HFF-Myc (cell line): ENCODE measurements at regions not wholly inside any gene's neighbourhood (a gene's known extent, or its start where the extent isn't known, plus 50 kb on each side); places are given as distances from the start of the nearest gene placed in this dataset.

Experiments
- DNase-seq: peaks from one replicate; pipeline ENCODE4 v3.0.0-alpha.2; 2011; ENCODE audit warnings: low read depth; ENCODE audit errors: extremely low read depth
- H3K4me3 ChIP-seq: replicated peaks from 2 replicates; pipeline ENCODE4 v1.5.1; 2011; ENCODE audit warnings: low read depth, mild to moderate bottlenecking, control low read depth, low read length
- TF ChIP-seq, protein P1 (sequence below): IDR thresholded peaks from 2 replicates; pipeline ENCODE4 v1.5.1; 2012; ENCODE audit warnings: mild to moderate bottlenecking, low read depth, low read length, control low read depth; ENCODE audit errors: missing control alignments

DNA sequence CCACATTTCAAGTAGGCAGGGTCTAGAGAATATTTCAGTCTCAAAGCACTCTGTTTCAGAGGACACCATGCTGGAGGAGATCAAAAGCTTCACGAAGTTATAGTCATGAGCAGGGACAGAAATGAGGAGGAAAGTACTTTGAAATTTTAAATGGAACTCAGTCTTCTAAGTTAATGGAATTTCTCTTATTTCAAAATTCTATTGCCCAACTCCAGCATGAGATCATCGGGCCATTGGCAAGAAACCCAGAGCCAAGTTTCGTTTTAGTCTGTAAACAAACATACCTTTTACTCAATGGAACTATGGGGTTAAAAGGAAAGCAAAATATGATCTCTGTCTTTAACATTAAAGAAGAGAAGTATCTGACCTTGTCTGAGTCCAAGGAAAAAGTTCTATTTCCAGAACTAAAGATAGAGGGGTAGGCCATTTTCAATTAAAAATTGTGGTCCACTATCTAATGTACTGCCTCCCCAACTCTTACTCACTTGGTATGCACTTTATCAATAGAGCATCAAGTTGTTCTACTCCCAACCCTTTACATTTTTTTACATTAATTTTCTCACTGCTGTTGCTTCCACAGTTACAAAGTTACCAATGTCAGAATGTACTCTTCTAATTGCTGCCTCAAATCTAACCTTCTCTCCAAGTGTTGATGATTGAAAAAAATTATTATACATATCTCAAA is 235.3 kb upstream of the NRSN1 start:
- H3K4me3 ChIP-seq = no peak overlapping the region
- TF ChIP-seq, protein P1, sequence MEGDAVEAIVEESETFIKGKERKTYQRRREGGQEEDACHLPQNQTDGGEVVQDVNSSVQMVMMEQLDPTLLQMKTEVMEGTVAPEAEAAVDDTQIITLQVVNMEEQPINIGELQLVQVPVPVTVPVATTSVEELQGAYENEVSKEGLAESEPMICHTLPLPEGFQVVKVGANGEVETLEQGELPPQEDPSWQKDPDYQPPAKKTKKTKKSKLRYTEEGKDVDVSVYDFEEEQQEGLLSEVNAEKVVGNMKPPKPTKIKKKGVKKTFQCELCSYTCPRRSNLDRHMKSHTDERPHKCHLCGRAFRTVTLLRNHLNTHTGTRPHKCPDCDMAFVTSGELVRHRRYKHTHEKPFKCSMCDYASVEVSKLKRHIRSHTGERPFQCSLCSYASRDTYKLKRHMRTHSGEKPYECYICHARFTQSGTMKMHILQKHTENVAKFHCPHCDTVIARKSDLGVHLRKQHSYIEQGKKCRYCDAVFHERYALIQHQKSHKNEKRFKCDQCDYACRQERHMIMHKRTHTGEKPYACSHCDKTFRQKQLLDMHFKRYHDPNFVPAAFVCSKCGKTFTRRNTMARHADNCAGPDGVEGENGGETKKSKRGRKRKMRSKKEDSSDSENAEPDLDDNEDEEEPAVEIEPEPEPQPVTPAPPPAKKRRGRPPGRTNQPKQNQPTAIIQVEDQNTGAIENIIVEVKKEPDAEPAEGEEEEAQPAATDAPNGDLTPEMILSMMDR = no peak
- DNase-seq = no peak

DNA sequence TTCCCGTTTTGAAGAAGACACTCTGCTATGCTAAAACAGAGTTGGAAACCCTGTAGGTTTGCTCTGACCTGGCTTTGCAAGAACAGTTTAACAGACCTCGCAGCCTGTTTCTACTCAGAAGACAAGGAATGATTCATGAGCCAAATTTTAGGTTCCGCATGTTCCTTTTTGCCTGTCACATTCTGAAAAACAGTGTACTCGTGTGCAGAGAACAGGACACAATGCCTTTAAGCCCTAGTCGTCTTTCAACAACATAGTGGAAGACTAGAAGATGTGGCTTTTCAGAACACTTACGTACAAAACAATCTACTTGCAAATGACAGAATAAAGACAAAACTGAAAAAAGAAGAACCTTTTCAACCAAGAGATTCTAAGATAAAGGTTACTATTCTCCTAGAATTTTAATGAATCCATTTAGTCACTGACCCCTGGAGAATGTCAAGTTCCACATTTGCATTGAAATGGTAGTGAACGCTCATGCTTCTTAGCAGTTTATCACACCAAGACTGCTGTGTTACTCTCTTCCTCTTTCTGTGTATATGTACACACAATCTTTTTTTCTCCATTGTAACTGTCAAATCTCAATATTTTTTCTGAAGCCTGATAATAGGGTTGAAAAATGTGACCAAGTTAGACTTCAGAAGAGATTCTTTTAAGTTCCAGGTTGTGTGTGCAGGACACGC is 220.7 kb upstream of the NRSN1 start:
- no peak for DNase-seq
- no peak overlapping the region for H3K4me3 ChIP-seq
- TF ChIP-seq, protein P1 = no peak

DNA sequence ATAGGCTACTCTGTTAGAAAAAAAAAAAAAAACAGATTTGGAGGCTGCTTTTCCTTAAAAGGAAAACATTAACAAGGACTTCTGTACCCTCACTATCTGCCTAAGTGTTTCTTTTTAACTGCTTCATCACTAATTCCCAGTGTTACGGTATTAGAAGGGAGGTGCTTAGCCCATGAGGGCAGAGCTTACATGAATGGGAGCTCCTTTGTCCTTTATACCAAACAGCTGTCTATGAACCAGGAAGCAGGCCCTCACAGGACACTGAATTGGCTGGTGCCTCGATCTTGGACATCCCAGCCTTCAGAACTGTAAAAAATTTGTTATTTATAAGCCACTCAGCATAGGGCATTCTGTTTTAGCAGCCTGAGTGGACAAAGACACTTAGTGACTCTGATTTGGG is 215.6 kb upstream of the NRSN1 start:
- TF ChIP-seq, protein P1 = no peak
- DNase-seq = no peak
- no peak overlapping the region for H3K4me3 ChIP-seq

DNA sequence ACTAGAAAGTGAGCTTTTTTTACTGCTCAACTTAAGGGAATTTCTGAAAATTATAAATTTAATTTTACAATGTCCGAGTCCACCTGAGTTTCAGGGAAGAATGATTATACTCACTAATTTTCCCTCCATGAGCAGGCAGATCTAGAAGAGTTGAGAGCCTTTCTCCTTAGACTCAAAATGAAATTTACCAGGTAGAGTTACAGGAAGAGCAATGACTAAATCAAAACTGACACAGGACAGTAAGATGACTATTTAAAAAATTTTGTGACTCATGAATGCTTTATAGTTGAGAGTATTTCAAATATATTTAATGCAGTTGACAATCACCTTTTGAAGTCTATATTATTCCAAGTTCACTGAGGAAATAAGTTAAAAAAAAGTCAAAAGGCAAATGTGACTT is 198.1 kb upstream of the NRSN1 start:
- H3K4me3 ChIP-seq = no peak overlapping the region
- no peak for DNase-seq
- TF ChIP-seq, protein P1 = no peak

DNA sequence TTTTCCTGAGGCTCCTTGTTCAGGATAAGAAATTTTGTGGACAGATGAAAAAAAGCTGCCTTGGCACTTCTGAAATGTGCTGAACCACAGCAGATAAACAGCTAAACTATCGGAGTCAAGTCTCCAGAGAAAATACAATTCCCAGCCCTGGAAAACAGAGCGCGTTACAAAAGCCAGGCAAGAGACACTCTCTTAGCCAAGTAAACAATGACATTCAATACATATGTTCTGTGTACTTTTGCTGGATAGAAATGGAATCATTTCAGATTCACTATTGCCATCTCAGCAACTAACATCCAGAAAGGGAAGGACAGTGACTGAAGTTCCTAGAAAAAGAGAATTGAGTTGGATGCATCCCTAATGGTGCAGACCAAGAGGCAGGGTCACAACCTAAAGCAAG is 196.8 kb upstream of the NRSN1 start:
- no peak overlapping the region for H3K4me3 ChIP-seq
- no peak for DNase-seq
- TF ChIP-seq, protein P1 = no peak

DNA sequence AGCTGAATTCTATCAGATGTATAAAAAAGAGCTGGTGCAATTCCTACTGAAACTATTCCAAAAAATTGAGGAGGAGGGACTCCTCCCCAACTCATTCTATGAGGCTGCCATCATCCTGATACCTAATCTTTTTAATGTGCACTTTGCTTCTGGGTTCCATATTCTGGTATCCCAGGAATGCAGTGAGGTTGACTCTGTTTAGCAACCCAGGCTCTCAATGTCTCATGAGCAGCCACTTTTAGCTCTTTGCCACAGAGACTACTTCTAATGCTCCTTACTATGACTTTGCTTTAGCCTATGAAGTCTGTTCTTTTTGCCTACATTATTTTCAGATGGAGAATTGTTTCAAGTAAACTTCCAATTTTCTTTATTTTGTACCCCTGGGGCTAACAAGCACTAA is 185.5 kb upstream of the NRSN1 start:
- DNase-seq = no peak
- TF ChIP-seq, protein P1 = no peak
- H3K4me3 ChIP-seq = no peak overlapping the region
